Activated CD8-positive, alpha-beta memory T cell treated with anti-CD3 and anti-CD28 coated beads, Interleukin-2, amount 50 U/mL, for 48 hours (primary cell): ENCODE measurements at regions not wholly inside any gene's neighbourhood (a gene's known extent, or its start where the extent isn't known, plus 50 kb on each side); places are given as distances from the start of the nearest gene placed in this dataset.

Source experiments
- DNase-seq: peaks from one replicate; pipeline ENCODE4 v3.0.0-alpha.2; 2020

DNA sequence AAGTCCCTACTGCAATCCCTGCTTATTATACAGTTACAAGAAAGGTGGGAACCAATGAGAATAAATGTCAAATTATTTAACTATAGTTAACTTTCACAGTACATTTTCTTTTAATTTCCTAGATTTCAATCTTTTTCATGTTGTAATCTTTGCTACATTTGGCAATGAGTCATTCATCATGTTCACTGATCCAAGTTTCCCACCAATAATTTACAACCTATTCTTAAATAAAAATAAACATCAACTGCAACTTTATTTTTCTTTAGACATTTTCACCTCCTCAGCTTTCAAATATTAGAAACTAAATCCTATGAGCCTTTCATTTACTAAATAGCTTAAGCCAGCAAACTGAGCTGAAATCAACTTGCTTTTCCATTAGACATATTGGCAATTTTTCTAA, 541.3 kb upstream of the BTBD3 start:
- no peak for DNase-seq

DNA sequence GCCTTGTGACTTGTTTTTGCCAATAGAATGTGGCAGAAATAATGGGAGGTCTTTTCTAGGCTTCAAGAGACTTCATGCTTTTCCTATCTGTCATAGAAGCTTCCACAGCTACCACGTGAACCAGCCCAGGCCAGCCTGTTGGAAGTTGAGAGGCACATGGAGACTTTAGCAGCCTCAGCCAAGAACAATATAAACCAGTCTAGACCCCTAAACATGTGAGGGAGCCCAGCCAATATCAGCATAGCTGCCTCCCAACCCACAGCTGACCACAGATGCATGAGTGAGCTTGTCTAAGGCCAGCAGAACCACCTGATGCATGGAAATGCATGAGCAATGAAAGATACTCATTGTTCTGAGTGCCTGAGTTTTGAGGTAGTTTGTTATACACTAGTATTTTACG, 540.7 kb upstream of the BTBD3 start:
- no peak for DNase-seq

DNA sequence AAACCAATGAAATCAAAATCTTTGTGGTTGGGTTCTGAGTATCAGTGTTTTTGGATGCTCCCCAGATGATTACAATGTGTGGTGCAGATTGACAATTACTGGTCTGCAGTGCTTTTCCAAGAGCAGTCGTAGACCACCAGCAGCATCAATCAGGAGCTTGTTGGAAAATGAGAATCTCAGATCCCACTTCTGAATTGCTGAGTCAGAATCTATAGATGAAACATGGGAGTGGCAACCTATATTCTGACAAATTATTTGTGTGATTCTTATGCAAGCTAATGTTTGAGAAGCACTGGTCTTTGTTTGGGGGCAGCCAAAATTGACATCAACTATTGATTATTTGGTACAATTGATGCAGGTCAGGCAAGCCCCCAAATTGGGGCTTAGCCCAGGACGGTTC, 539.9 kb upstream of the BTBD3 start:
- no peak for DNase-seq

DNA sequence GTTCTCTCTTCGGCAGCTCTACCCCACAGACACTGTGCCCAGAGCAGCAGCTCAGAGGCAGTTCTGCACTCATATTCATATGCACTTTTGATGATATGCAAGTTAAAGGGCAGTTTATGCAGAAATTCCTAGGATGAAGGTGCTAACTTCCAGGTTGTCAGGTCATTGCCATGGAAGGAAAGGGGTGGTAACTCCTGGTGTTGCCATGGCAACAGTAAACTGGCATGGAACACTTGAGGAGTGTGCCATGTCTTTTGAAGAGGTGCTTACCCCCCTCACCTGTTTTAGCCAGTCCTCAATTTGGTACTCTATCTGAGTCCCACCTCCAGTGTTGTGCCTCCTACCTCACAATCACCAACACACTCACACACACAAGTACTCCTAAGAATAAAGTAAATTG, 539.4 kb upstream of the BTBD3 start:
- no peak for DNase-seq

DNA sequence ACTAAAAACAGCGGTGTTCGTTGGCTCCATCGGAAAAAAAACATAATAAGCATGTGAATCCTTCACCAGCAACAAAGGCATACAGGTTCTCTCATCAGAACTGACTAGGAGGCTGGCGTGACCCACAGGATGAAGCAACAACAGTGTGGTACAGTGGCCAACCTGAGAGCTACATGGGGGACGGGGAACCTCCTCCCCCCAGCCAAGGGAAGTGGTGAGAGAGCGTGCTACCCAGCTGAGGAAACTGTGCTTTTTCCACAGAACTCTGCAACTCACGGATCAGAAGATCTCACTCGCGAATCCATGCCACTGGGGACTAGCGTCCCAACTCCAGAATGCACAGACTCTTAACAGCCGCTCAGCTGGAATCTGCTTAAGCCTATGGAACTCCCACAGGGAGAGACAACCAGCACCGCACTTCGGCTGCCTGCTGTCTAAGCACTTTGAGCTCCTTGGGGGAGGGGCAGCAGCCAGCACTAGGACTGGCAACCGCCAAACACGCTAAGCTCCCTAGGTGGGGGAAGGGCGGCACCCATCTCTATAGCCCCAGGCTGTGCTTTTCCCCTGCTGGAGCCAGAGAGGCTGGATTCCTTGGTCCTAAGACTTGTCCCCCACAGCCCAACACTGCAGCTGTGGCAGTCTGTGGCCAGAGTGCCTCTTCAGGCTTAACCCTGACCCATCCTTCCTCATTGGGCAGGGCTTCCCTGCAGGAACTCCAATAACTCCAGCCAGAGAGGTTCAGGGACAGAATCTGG, 538.3 kb upstream of the BTBD3 start:
- DNase-seq = no peak

DNA sequence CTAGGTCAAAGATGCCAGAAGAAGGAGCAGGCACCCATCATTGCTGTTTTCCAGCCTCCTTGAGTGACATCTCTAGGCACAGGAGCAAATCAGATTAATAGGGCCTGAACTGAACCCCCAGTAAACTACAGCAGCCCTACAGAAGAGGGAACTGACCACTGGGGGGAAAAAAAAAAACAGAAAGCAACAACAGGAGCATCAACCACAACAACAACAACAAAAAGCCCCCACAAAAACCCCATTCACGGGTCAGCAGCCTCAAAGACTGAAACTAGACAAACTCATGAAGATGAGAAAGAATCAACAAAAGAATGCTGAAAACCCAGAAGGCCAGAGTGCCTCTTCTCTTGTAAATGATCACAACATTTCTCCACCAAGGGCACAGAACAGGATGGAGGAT, 537.4 kb upstream of the BTBD3 start:
- DNase-seq = no peak

DNA sequence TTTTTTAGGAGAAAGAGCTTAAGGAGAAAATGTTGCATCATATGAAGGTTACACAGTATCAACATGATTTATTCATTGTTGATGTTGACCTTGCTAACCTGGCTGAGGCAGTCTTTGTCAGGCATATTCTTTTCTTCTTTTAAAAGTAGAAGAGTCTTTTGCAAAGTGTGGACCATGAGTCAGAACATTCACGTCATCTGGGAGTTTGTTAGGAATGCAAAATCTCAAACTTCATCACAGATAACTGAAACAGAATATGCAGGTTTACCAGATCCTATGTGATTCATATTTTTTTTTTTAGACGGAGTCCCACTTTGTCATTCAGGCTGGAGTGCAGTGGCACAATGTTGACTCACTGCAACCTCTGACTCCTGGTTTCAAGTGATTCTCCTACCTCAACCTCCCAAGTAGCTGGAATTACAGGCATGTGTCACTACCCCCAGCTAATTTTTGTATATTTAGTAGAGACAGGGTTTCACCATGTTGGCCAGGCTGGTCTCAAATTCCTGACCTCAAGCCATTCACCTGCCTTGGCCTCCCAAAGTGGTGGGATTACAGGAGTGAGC, 530.4 kb upstream of the BTBD3 start:
- DNase-seq = no peak

DNA sequence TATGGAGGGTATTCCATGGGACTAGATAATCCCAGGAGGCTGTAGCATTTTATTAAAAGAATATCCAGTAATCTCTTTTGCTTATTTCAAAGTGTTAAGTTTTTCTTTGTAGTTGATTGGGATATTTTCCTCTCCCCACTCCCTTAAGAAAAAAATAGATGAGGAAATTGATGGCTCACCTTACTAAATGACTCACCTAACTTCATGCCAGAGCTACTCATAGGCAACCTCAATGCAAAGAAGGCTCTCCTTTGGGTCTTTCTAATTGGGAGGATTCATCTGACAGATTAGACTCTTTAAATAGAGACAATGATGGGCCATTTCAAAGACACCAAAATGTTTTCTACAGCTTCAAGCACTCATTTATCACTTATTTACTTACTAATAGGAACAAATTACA, 528.5 kb upstream of the BTBD3 start:
- no peak for DNase-seq

DNA sequence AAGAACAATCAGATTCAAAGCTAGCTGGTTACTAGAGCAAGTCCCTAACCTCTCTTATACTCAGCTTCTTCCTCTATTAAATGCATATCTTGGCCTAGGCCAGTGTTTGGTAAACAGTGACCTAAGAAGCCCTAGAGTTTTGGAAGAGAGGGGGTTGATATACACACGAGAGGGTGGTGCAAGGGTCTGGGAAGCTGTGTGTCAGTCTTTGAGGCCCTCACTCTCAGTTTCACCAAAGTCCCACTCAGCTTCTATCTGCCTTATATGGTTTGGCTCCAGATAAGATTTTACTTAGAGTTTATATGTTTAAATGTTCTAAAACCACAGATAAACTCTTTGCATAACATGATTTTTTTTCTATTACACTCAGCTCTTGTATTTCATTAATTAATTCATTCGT, 526.1 kb upstream of the BTBD3 start:
- DNase-seq = no peak

DNA sequence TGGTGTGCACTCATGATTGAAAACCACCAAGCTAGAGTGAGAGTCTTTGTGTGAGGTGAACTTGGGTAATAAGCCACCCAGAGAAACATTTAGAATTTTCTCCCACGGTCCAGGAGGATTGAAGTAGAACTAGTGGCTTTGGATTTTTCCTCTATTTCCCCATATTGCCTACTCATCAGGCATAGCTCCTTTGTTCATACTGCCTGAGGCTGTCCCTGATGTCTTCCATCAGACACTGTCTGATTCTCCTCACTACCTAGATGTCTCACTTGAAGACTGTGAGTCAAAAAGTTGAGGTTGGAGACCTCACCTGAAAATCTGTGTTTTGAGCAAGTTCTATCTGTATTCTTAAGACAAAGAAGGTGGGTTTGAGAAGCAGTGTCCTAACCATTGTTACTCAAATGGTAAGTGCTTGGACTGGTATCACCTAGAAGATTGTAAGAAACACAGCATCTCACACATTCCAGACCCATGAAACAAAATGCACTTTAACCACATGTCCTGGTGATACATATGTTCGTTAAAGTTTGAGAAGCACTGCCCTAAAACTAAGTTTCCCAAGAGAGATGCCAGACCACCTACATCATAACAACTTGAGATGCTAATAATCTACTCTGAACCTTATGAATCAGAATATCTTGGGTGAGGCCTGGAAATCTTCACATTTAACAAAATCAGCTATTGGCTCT, 523.4 kb upstream of the BTBD3 start:
- DNase-seq = no peak

DNA sequence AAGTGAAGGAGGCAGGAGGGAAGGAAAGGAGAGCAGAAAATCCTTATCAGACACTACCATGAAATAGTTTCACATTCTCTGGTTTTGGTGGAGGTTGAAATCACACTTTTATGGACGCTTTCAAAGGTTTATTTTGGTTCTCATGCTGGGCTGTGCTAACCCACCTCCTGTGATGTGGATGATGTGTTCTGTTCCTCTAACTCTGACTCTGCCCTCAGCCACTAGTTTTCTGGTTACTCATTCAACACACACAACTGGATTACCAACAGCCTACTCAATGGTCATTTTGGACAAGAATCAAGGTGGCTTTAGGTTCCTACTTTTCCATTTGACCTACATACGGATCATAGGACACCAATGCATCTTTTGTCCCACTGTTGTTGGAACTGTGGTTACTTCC, 522.1 kb upstream of the BTBD3 start:
- no peak for DNase-seq

DNA sequence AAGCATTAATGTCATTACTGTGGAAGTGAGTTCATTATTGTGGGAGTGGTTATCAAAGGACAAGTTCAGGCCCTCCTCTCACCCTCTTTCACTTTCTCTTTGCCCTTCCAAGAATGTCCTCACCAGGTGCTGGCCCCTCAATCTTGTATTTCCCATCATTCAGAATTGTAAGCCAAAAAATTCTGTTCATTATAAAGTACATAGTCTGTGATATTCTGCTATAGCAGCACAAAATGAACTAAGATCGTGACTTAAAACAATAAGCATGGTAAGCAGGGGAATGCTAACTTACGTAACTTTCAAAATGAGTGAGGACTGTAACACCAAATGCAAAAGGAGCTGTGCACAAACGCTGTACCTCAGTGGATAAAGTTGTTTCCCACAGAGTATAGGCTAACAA, 515.7 kb upstream of the BTBD3 start:
- no peak for DNase-seq

DNA sequence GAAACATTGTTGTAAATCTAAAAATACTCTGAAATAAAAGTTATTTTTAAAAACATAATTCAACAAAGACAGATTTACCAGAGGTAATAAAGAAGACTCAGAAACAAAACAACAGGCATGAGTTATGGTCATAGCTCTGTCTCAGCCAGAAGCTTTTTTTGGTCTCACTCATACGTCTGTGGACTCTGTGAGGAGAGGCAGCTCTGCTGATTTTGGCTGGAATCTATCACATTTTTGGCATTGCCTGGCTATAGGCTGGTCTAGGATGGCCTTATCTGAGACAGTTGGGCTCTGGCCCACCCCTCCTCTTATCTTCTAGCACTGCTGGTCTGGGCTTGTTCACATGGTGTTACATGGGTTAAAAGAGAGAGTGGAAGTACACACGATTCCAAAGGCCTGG, 514.0 kb upstream of the BTBD3 start:
- no peak for DNase-seq

DNA sequence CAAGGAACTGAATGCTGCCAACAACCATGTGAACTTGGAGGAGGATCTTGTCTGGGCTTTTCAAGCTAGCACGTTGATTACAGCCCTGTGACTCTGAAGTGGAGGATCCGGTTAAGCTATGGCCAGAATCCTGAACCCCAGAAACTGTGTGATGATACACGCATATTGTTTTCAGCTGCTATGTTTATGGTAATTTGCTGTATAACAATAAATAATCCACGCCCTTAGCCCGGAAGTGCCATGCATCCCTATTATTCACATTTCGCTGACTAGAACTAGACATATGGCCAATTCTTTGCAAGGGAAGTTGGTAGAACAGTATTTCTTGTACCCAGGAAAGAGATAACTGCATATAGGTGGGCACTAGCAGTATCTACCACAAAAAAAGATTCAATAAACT, 510.8 kb upstream of the BTBD3 start:
- no peak for DNase-seq

DNA sequence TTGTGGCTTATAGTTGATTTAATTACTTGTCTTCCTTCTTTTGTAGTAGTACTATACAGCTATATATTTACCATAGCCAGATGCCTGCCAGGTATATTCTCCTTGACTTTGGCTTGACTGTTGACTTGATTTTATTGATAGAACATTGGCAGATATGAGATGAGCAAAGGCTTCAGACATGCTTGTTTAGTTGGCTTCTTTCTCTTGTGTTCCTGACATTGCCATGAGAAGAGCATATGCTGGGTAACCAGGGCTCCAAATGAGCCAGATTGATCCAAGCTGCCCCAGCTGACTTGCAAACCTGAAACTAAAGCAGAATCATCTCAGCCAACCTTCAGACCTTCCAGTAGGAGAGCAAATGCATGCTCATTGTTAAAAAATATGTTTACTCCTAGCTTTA, 508.1 kb upstream of the BTBD3 start:
- DNase-seq = no peak

DNA sequence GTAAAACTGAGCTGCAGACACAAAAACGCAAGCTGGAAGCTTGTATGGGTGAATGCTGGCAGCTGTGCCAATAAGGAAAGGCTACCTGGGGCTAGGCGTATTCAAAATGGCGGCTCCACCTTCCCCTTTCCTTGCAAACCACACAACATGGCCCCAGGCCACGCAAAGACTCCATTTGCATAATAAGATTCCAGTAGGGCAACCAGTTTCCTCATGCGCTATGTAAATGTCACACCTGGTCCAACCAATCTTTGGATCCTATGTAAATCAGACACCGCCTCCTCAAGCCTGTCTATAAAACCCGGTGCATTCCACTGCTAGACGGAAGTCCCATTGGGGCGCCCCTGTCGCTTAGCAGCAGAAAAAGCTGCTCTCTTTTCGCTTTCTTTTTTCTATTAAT, 505.9 kb upstream of the BTBD3 start:
- no peak for DNase-seq

DNA sequence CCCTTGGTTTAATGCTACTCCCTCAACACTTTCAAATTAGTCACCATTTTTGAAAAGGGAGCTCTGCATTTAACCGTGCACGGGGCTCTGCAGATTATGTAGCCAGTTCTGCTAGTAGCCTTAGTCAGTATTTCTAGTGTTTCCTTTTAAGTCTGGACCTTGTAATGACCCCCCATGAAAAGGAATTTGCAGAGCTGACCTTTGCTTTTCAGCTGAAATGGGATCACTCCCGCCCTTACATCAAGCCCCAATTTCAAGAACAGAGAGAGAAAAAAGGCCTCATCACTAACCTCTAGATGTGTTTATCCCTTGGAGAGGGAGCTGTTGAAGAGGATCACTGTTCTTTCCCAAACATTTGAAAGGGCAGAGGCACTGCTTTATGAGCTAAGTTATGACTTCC, 490.7 kb upstream of the BTBD3 start:
- no peak for DNase-seq

DNA sequence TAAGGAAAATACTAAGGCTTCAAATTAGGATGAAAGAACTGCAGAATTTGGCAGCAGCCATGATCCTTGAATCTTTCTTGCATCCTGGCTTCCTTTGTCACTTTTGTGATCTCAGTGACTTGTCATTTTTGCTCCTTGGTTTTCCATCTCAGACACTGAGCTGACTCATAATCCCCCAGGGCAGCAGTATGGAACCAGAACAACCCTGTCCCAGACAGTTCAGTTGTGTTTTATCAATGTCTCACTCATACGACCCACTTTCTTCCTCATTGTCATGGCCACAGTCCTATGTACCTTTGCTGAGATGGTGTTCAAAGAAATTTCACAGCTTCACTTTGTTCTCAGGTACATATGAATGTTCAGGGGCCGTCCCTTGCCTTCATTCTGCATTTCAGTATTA, 488.5 kb upstream of the BTBD3 start:
- no peak for DNase-seq

DNA sequence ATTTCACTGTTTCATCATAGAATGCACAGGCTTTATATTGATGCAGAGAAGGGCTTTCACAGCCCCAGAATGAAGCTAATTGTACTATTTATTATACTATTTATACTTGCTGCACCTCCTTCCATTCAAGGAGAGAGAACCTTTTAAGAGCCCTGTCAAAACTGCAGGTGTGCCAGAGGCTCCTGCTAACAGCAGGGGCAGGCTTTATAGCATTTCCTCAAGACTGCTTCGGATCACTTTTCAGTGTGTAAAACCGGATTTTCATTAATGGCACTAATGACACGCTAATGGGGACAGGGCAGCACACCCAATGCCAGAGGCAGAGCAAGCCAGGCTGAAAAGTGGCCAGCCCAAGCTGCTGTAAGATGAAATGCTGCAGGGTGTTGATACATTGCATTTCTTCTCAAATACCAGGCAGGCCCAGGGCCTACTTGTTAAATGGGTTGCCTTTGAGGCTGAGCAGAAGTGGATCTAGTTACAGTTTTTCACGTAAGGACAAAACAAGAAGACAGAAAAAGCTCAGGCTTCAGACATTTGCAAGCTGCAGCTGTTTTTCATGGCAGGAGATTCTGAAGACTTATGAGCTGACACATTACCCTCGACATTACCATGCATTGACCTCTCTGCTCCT, 487.7 kb upstream of the BTBD3 start:
- DNase-seq = no peak

DNA sequence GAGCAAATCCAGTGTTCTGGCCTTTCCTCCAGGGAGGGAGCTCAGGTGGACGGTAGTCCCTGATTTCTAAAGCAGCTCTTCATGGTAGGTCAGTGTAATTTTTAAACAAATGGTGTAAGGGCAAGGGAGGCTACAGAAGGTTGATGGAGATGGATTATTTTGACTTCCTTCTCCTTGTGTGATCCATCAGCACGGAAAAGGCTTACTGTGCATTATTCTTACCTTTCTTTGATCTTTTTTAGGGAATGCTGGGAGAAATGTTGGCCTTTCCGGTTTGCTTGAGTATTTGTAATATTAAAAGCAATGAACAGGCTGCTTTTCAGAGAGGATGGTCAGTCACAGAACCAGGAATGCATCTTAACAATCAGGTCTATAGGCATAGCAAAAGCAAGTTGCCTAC, 487.0 kb upstream of the BTBD3 start:
- no peak for DNase-seq

DNA sequence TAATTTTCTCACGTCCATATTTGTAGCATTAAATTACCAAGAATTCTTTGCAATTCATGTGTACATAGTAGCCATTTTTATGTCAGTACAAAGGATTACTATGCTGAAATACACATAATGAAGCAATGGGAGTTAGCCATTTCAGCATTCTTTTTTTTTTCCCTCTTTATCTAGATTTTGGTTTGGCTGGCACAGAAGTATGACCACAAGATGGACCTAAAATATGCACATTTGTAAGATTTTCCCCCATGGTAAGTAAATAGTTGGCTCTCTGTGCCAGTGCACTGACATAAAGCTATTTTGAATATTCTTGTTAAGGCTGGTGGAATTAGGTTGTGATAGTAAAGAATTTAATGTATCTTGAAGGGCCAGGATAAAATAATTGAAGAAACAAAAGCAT, 486.1 kb upstream of the BTBD3 start:
- DNase-seq = no peak

DNA sequence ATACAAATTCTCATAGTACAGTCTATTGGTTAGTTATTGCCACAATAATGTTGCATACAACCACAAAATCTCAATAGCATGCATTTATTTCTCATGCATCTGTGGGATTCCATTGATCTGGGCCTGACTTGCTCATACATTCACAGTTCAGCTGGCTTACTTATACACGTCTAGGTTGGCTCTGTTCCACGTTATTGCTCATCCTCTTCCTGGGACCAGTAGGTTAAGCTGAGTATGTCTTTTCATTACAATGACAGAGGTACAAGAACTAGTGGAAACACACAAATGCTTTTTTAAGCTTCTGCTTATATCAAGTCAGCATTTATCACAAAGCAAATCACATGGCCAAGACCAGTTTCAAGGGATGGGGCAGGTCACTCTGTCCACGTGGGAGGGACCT, 485.3 kb upstream of the BTBD3 start:
- no peak for DNase-seq

DNA sequence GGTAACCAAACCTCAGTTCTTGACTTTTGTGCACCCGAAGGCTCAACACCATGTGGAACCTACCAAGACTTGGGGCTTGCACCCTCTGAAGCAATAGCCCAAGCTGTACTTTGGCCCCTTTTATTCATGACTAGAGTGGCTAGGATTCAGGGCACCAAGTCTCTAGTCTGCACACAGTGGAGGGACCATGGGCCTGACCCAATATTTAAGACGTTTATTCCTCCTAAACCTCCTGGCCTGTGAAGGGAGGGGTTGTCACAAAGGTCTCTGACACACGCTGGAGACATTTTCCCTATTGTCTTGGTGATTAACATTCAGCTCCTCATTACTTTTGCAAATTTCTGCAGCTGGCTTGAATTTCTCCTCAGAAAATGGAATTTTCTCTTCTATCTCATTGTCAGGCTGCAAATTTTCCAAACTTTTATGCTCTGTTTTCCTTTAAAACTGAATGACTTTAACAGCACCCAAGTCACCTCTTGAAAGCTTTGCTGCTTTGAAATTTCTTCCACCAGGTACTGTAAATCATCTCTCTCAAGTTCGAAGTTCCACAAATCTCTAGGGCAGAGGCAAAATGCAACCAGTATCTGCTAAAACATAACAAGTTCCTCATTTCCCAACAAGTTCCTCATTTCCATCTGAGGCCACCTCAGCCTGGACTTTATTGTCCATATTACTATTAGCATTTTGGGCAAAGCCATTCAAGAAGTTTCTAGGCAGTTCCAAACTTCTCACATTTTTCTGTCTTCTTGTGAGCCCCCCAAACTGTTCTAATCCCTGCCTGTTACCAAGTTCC, 481.4 kb upstream of the BTBD3 start:
- no peak for DNase-seq
